Upper lobe of right lung (tissue), 1 donor: ENCODE measurements at regions not wholly inside any gene's neighbourhood (a gene's known extent, or its start where the extent isn't known, plus 50 kb on each side); places are given as distances from the start of the nearest gene placed in this dataset.

Experiments
- ATAC-seq: fragments of 200-7000 bp; cut with Tn5 transposase; one replicate; pipeline ENCODE4 v1.9.1; 2020; ENCODE audit warnings: mild to moderate bottlenecking, moderate library complexity
- DNase-seq: peaks from one replicate; pipeline ENCODE4 v3.0.0-alpha.2; 2020
- H3K27ac ChIP-seq: fragments of 200-600 bp; one replicate; pipeline ENCODE4 v1.8.0; 2022
- H3K27me3 ChIP-seq: fragments of 200-600 bp; one replicate; pipeline ENCODE4 v1.8.0; 2022; ENCODE audit warnings: mild to moderate bottlenecking
- H3K36me3 ChIP-seq: fragments of 200-600 bp; one replicate; pipeline ENCODE4 v1.8.0; 2022
- H3K4me1 ChIP-seq: fragments of 200-600 bp; one replicate; pipeline ENCODE4 v1.8.0; 2022
- H3K4me3 ChIP-seq: fragments of 200-600 bp; one replicate; pipeline ENCODE4 v1.8.0; 2022; ENCODE audit warnings: mild to moderate bottlenecking
- H3K9me3 ChIP-seq: fragments of 200-600 bp; one replicate; pipeline ENCODE4 v1.8.0; 2022
- CTCF ChIP-seq: fragments of 200-600 bp; IDR thresholded peaks from one replicate; pipeline ENCODE4 v1.8.0; 2022; ENCODE audit warnings: antibody characterized with exemption
- intact Hi-C: fragments of 100-400 bp; cut with DNase I; formaldehyde crosslinking; loops from one replicate; pipeline ENCODE4 v1.11.0; 2022
- donor health status: DM: no; HTN: yes; CAD: no; lungs with severe emphysema.

GRCh38 chr12:84637926-84638325, 274.7 kb downstream of the SLC6A15 start:
- no peaks in the 10 kb centered on the region for H3K36me3 ChIP-seq
- no peak for TF ChIP-seq CTCF
- ATAC-seq = no peak
- no peaks in the 10 kb centered on the region for H3K27me3 ChIP-seq
- no peaks in the 10 kb centered on the region for H3K4me1 ChIP-seq
- DNase-seq = no peak
- H3K9me3 ChIP-seq = no peaks in the 10 kb centered on the region
- intact Hi-C loops = no loop called here
- H3K27ac ChIP-seq = no peak overlapping the region
- no peak overlapping the region for H3K4me3 ChIP-seq

GRCh38 chr12:84636801-84637290, 275.8 kb downstream of the SLC6A15 start:
- no peak overlapping the region for H3K4me3 ChIP-seq
- intact Hi-C loops = no loop called here
- no peak for TF ChIP-seq CTCF
- H3K27ac ChIP-seq = no peak overlapping the region
- no peaks in the 10 kb centered on the region for H3K36me3 ChIP-seq
- no peaks in the 10 kb centered on the region for H3K4me1 ChIP-seq
- H3K27me3 ChIP-seq = no peaks in the 10 kb centered on the region
- ATAC-seq (no peak), DNase-seq (no peak)
- no peaks in the 10 kb centered on the region for H3K9me3 ChIP-seq

GRCh38 chr12:84634526-84634925, 278.1 kb downstream of the SLC6A15 start:
- no peaks in the 10 kb centered on the region for H3K27me3 ChIP-seq
- H3K36me3 ChIP-seq = no peaks in the 10 kb centered on the region
- H3K4me3 ChIP-seq = no peak overlapping the region
- TF ChIP-seq CTCF = no peak
- no peaks in the 10 kb centered on the region for H3K9me3 ChIP-seq
- intact Hi-C loops = no loop called here
- ATAC-seq (no peak), DNase-seq (no peak)
- H3K27ac ChIP-seq = no peak overlapping the region
- H3K4me1 ChIP-seq = no peaks in the 10 kb centered on the region

GRCh38 chr12:84632556-84632955, 280.0 kb downstream of the SLC6A15 start:
- no peaks in the 10 kb centered on the region for H3K27me3 ChIP-seq
- H3K36me3 ChIP-seq = no peaks in the 10 kb centered on the region
- DNase-seq (no peak), ATAC-seq (no peak)
- H3K4me3 ChIP-seq = no peak overlapping the region
- no peak for TF ChIP-seq CTCF
- H3K9me3 ChIP-seq = no peaks in the 10 kb centered on the region
- intact Hi-C loops = no loop called here
- no peak overlapping the region for H3K27ac ChIP-seq
- H3K4me1 ChIP-seq = no peaks in the 10 kb centered on the region

- no peak for DNase-seq
- Histone ChIP-seq H3K36me3 (no peaks in the 10 kb centered on the region), H3K27me3 (no peaks in the 10 kb centered on the region), H3K27ac (no peak overlapping the region), H3K4me1 (no peaks in the 10 kb centered on the region), H3K4me3 (no peak overlapping the region), H3K9me3 (no peaks in the 10 kb centered on the region)
- no peak for TF ChIP-seq CTCF
- no peak for ATAC-seq
- intact Hi-C loops = no loop called here
These were observed 281.6 kb downstream of the SLC6A15 start for GRCh38 chr12:84631020-84631419.

- Histone ChIP-seq H3K9me3 (no peaks in the 10 kb centered on the region), H3K4me3 (no peak overlapping the region), H3K27ac (no peak overlapping the region), H3K4me1 (no peaks in the 10 kb centered on the region), H3K27me3 (no peaks in the 10 kb centered on the region), H3K36me3 (no peaks in the 10 kb centered on the region)
- no peak for TF ChIP-seq CTCF
- intact Hi-C loops = no loop called here
- DNase-seq (no peak), ATAC-seq (no peak)
These were observed 285.0 kb downstream of the SLC6A15 start for GRCh38 chr12:84627593-84627992.
